SU-DHL-6 (cell line): ENCODE measurements at regions not wholly inside any gene's neighbourhood (a gene's known extent, or its start where the extent isn't known, plus 50 kb on each side); places are given as distances from the start of the nearest gene placed in this dataset.

ENCODE experiments used
- H2AFZ ChIP-seq: fragments of 200-600 bp; sonication (generic); 2 replicates; pipeline ENCODE4 v1.6.1; 2014; ENCODE audit warnings: low read depth, mild to moderate bottlenecking, moderate library complexity, mixed read lengths, antibody characterized with exemption, low read length; ENCODE audit not compliant: severe bottlenecking
- H3F3A ChIP-seq: fragments of 200-600 bp; shearing (Covaris generic); 2 replicates; pipeline ENCODE4 v1.6.0; 2016; ENCODE audit warnings: antibody characterized with exemption, mild to moderate bottlenecking; ENCODE audit not compliant: insufficient read depth
- H3K27ac ChIP-seq: fragments of 200-600 bp; sonication (generic); 2 replicates; pipeline ENCODE4 v1.5.1; 2016; ENCODE audit warnings: low read depth, mild to moderate bottlenecking, low read length, moderate library complexity, mixed read lengths
- H3K27me3 ChIP-seq: fragments of 200-600 bp; sonication (generic), shearing (Covaris generic); 2 replicates; pipeline ENCODE4 v1.6.0; 2014; ENCODE audit warnings: mild to moderate bottlenecking, low read length
- H3K36me3 ChIP-seq: fragments of 200-600 bp; sonication (generic); 2 replicates; pipeline ENCODE4 v1.6.1; 2014; ENCODE audit warnings: mild to moderate bottlenecking, low read length, mixed read lengths
- H3K4me2 ChIP-seq: fragments of 300-600, 200-600 bp; shearing (Covaris generic), sonication (generic); 2 replicates; pipeline ENCODE4 v1.6.0; 2014; ENCODE audit warnings: low read length, low read depth, mild to moderate bottlenecking; ENCODE audit not compliant: poor library complexity, severe bottlenecking
- H3K4me3 ChIP-seq: fragments of 200-600 bp; sonication (generic); 2 replicates; pipeline ENCODE4 v1.5.1; 2014; ENCODE audit warnings: antibody characterized with exemption, low read length, mild to moderate bottlenecking, mixed read lengths; ENCODE audit not compliant: insufficient read depth, poor library complexity, severe bottlenecking
- H3K79me2 ChIP-seq: fragments of 200-600 bp; sonication (generic); 2 replicates; pipeline ENCODE4 v1.6.1; 2014; ENCODE audit warnings: mild to moderate bottlenecking, low read length, moderate library complexity; ENCODE audit not compliant: insufficient read depth
- H3K9ac ChIP-seq: fragments of 200-600 bp; sonication (generic); 2 replicates; pipeline ENCODE4 v1.7.0; 2014; ENCODE audit warnings: mild to moderate bottlenecking, low read length
- H3K9me2 ChIP-seq: fragments of 200-600 bp; sonication (generic); replicated peaks from 2 replicates; pipeline ENCODE4 v1.6.1; 2014; ENCODE audit warnings: low read length; ENCODE audit not compliant: insufficient read depth
- H3K9me3 ChIP-seq: fragments of 200-600 bp; sonication (generic); 2 replicates; pipeline ENCODE4 v1.6.1; 2014; ENCODE audit warnings: low read length, mixed read lengths; ENCODE audit not compliant: insufficient read depth
- H4K20me1 ChIP-seq: fragments of 200-600 bp; sonication (generic); 2 replicates; pipeline ENCODE4 v1.6.1; 2014; ENCODE audit warnings: low read depth, mild to moderate bottlenecking, antibody characterized with exemption, low read length, moderate library complexity, mixed read lengths
- CTCF ChIP-seq: fragments of 200-600 bp; sonication (generic); IDR thresholded peaks from one replicate; pipeline ENCODE4 v1.5.1; 2017; ENCODE audit warnings: antibody characterized with exemption, mild to moderate bottlenecking, low read length, moderate library complexity; ENCODE audit not compliant: insufficient read depth, poor library complexity, severe bottlenecking
- EZH2phosphoT487 ChIP-seq: fragments of 200-600 bp; sonication (generic), shearing (Covaris generic); conservative IDR thresholded peaks from 2 replicates; pipeline ENCODE4 v1.6.1; 2018; ENCODE audit warnings: mild to moderate bottlenecking, antibody characterized with exemption, low read length, moderate library complexity, mixed read lengths

DNA sequence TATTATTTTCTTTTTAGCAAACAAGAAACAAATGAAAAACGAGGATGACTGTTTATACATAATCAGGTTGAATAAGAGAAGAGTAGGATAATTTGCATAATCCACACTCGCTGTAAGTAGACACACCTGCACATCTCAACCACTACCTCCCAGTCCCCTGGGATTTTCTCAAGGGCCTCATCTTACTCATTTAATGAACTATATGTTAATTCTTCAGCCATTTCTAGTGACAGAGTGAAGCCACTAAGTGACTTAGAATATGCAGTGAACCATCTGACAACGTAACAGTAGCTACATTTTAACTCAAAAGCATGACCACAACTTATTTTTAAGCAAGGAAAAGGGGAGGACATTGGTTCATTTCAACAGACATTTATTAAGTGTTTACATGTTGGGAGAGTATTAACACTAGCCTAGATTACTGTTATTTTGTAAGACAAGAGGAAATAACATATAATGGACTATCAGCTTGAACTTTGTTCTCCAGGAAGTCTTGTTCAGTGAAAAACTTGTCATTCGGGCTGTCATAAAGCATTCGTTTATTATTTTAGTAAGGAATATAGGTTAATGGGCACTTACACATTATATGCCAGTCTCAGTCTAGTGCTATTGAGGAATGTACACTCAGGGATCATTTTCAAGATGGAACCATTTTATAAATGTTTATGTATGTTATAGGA is 173.0 kb upstream of the ROBO2 start:
- Histone ChIP-seq H3K27me3 (no peaks in the 10 kb centered on the region), H3K27ac (no peak overlapping the region), H3K9me3 (no peaks in the 10 kb centered on the region), H3K4me2 (peak overlapping the region; percentile 2), H2AFZ (no peak overlapping the region), H3F3A (no peaks in the 10 kb centered on the region), H3K9me2 (no peaks in the 10 kb centered on the region), H3K36me3 (no peaks in the 10 kb centered on the region), H3K79me2 (no peaks in the 10 kb centered on the region), H4K20me1 (no peaks in the 10 kb centered on the region), H3K4me3 (no peak overlapping the region), H3K9ac (no peak overlapping the region)
- TF ChIP-seq CTCF (no peak), EZH2phosphoT487 (no peak)

DNA sequence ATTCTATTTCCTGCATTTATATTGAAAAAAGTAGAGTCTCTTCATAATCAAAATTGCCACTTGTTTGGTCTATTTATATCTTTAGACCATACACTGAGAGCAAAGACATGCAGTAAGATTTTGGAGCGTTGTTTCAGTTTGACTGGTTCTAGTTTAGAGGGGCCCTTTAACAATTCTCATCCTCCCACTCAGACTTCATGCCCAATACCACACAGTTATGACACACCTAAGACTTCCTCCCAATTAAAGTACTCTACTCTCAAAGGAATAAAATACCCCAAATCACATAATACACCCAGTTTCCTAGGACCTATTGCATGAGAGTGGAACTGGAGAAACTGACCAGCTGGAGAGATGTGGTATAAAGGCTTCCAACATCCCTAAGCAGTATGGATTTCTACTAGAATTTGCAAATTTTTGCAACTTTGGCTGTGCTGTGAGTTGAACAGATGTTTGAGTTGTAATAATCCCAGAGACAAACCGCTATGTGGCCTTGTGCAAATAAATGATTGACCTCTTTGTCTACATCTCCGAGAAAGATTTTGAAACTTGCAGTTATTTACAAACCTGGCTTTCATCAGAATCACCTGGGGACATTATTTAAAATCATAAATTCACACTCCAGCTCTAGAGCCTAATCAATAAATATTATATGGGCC is 170.0 kb upstream of the ROBO2 start:
- H3K9ac ChIP-seq, result no peak overlapping the region
- no peak overlapping the region for H3K4me2 ChIP-seq
- no peaks in the 10 kb centered on the region for H3K9me3 ChIP-seq
- H2AFZ ChIP-seq, result no peak overlapping the region
- H3K79me2 ChIP-seq, result no peaks in the 10 kb centered on the region
- no peak overlapping the region for H3K27ac ChIP-seq
- TF ChIP-seq EZH2phosphoT487 (no peak), CTCF (no peak)
- H3K36me3 ChIP-seq, result no peaks in the 10 kb centered on the region
- no peak overlapping the region for H3K4me3 ChIP-seq
- no peaks in the 10 kb centered on the region for H4K20me1 ChIP-seq
- no peaks in the 10 kb centered on the region for H3K27me3 ChIP-seq
- no peaks in the 10 kb centered on the region for H3K9me2 ChIP-seq
- no peaks in the 10 kb centered on the region for H3F3A ChIP-seq

DNA sequence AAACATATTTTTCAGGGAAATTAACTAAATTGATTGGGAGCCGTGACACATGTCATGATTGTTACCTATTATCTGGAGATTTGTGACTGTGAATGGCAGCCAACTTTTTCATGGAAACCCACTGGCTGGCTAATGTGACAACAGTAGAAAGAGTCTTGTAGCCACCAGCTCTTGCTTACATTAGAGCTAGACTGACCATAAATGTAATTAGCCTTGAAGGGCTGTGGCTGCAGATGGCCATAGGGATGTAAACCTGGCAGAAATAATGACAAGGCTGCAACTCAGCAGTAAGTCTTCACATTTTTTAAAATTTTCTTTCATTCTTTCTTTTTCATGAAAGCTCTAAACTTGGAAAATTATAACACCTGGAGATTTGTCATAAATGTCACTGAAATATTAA is 168.2 kb upstream of the ROBO2 start:
- Histone ChIP-seq H3K9ac (no peak overlapping the region), H3K9me3 (no peaks in the 10 kb centered on the region), H3K27me3 (no peaks in the 10 kb centered on the region), H3F3A (no peaks in the 10 kb centered on the region), H3K27ac (no peak overlapping the region), H3K4me3 (no peak overlapping the region), H3K4me2 (no peak overlapping the region), H3K9me2 (no peaks in the 10 kb centered on the region), H4K20me1 (no peaks in the 10 kb centered on the region), H3K36me3 (no peaks in the 10 kb centered on the region), H3K79me2 (no peaks in the 10 kb centered on the region), H2AFZ (no peak overlapping the region)
- TF ChIP-seq CTCF (no peak), EZH2phosphoT487 (no peak)
